IMR-90 (cell line): ENCODE measurements at regions not wholly inside any gene's neighbourhood (a gene's known extent, or its start where the extent isn't known, plus 50 kb on each side); places are given as distances from the start of the nearest gene placed in this dataset.

Experiments
- ATAC-seq: fragments of 200-7000 bp; cut with Tn5 transposase; 2 replicates; pipeline ENCODE4 v1.9.1; 2020; ENCODE audit warnings: low read depth, mild to moderate bottlenecking, moderate library complexity
- BruUV-seq: library from RNA; stranded (reverse); fragments of 400-500 nt; replicated peaks from 2 replicates; lab custom pipeline; 2021; lab: Mats Ljungman, UMichigan
- CTCF ChIA-PET: fragments of 300-600 bp; formaldehyde crosslinking; extraction: SDS; loops from one replicate; lab custom pipeline; 2021; ENCODE audit warnings: antibody characterized with exemption; lab: Yijun Ruan, JAX
- POLR2A ChIA-PET: fragments of 300-600 bp; sonication (Branson Sonifier 250); formaldehyde crosslinking; loops from one replicate; lab custom pipeline; 2022; ENCODE audit warnings: antibody characterized with exemption; ENCODE audit not compliant: unreplicated experiment; lab: Charles Lee
- DNase-seq: peaks from one replicate; pipeline ENCODE4 v3.0.0; 2013
- H2AFZ ChIP-seq: replicated peaks from 2 replicates; pipeline ENCODE3; 2013; ENCODE audit warnings: low read length, mild to moderate bottlenecking; ENCODE audit not compliant: poor library complexity
- H2AK5ac ChIP-seq: 2 replicates; pipeline ENCODE4 v1.6.1; 2013; ENCODE audit warnings: low read depth, low read length, inconsistent platforms
- H2AK9ac ChIP-seq: replicated peaks from 2 replicates; pipeline ENCODE3; 2013; ENCODE audit warnings: mild to moderate bottlenecking, low read depth, low read length, moderate library complexity; ENCODE audit not compliant: poor library complexity
- H2BK120ac ChIP-seq: 2 replicates; pipeline ENCODE4 v1.6.1; 2013; ENCODE audit warnings: low read depth, low read length, inconsistent platforms
- H2BK15ac ChIP-seq: 3 replicates; pipeline ENCODE4 v1.6.1; 2013; ENCODE audit warnings: low read depth, low read length, inconsistent platforms
- H2BK20ac ChIP-seq: 2 replicates; pipeline ENCODE4 v1.6.1; 2013; ENCODE audit warnings: low read depth, mild to moderate bottlenecking, inconsistent platforms, low read length, moderate library complexity
- H2BK5ac ChIP-seq: 2 replicates; pipeline ENCODE4 v1.6.1; 2013; ENCODE audit warnings: mild to moderate bottlenecking, low read depth, low read length, inconsistent platforms; ENCODE audit not compliant: poor library complexity, severe bottlenecking
- H3K14ac ChIP-seq: replicated peaks from 2 replicates; pipeline ENCODE4 v1.6.1; 2013; ENCODE audit warnings: low read depth, low read length, inconsistent platforms
- H3K18ac ChIP-seq: 2 replicates; pipeline ENCODE4 v1.6.1; 2013; ENCODE audit warnings: low read depth, low read length, control low read depth
- H3K23ac ChIP-seq: 2 replicates; pipeline ENCODE4 v1.6.1; 2013; ENCODE audit warnings: low read depth, low read length, inconsistent platforms
- H3K27ac ChIP-seq: 2 replicates; pipeline ENCODE4 v1.5.1; 2013; ENCODE audit warnings: mild to moderate bottlenecking, control low read depth, low read length; ENCODE audit not compliant: insufficient read depth
- H3K27me3 ChIP-seq: 2 replicates; pipeline ENCODE4 v1.6.1; 2013; ENCODE audit warnings: low read length; ENCODE audit not compliant: control insufficient read depth, insufficient read depth
- H3K36me3 ChIP-seq: 2 replicates; pipeline ENCODE4 v1.6.1; 2013; ENCODE audit warnings: low read length, mixed read lengths; ENCODE audit not compliant: control insufficient read depth, insufficient read depth
- H3K4ac ChIP-seq: 2 replicates; pipeline ENCODE4 v1.6.1; 2013; ENCODE audit warnings: low read depth, low read length, inconsistent platforms
- H3K4me1 ChIP-seq: 2 replicates; pipeline ENCODE4 v1.6.1; 2013; ENCODE audit warnings: low read length, mixed read lengths; ENCODE audit not compliant: control insufficient read depth, insufficient read depth
- H3K4me2 ChIP-seq: 2 replicates; pipeline ENCODE4 v1.6.1; 2013; ENCODE audit warnings: low read depth, mild to moderate bottlenecking, control low read depth, low read length, moderate library complexity
- H3K4me3 ChIP-seq: 2 replicates; pipeline ENCODE4 v1.5.1; 2013; ENCODE audit warnings: low read depth, mild to moderate bottlenecking, control low read depth, low read length, moderate library complexity; ENCODE audit not compliant: insufficient read depth
- H3K56ac ChIP-seq: 2 replicates; pipeline ENCODE4 v1.6.1; 2013; ENCODE audit warnings: low read length, inconsistent platforms; ENCODE audit not compliant: insufficient read depth; ENCODE audit errors: extremely low read depth
- H3K79me1 ChIP-seq, 2 experiments: 2 replicates each; pipeline ENCODE4 v1.6.1; 2013; ENCODE audit warnings: low read length in 2 of 2, inconsistent platforms in 1 of 2, low read depth in 1 of 2
- H3K9ac ChIP-seq: 2 replicates; pipeline ENCODE4 v1.6.1; 2013; ENCODE audit warnings: low read depth, low read length, control low read depth
- H3K9me1 ChIP-seq: 2 replicates; pipeline ENCODE4 v1.6.1; 2013; ENCODE audit warnings: low read length, inconsistent platforms; ENCODE audit not compliant: insufficient read depth
- H3K9me3 ChIP-seq: 2 replicates; pipeline ENCODE4 v1.6.1; 2013; ENCODE audit warnings: low read length; ENCODE audit not compliant: control insufficient read depth, insufficient read depth
- H4K20me1 ChIP-seq: 2 replicates; pipeline ENCODE4 v1.6.1; 2013; ENCODE audit warnings: low read length, inconsistent platforms; ENCODE audit not compliant: insufficient read depth
- H4K5ac ChIP-seq: 2 replicates; pipeline ENCODE4 v1.6.1; 2013; ENCODE audit warnings: mild to moderate bottlenecking, low read depth, low read length, control low read depth
- H4K8ac ChIP-seq, 2 experiments: 2 replicates each; pipeline ENCODE4 v1.6.1; 2013; ENCODE audit warnings: low read depth in 2 of 2, low read length in 2 of 2, control low read depth in 1 of 2, inconsistent platforms in 1 of 2
- H4K91ac ChIP-seq: 2 replicates; pipeline ENCODE4 v1.6.1; 2013; ENCODE audit warnings: low read depth, low read length, inconsistent platforms; ENCODE audit not compliant: insufficient read depth
- BHLHE40 ChIP-seq: fragments of 150-350 bp; IDR thresholded peaks from 2 replicates; pipeline ENCODE4 v1.6.1; 2016; ENCODE audit warnings: mild to moderate bottlenecking, low read depth, low read length
- CEBPB ChIP-seq: IDR thresholded peaks from 2 replicates; pipeline ENCODE4 v1.6.1; 2012; ENCODE audit warnings: low read depth, low read length, improper control_type of control experiment
- CHD1 ChIP-seq: IDR thresholded peaks from 2 replicates; pipeline ENCODE4 v1.6.1; 2012; ENCODE audit warnings: low read depth, low read length, improper control_type of control experiment
- CTCF ChIP-seq: conservative IDR thresholded peaks from 2 replicates; pipeline ENCODE4 v1.5.1; 2012; ENCODE audit warnings: mild to moderate bottlenecking, low read depth, low read length, improper control_type of control experiment
- MAFK ChIP-seq: IDR thresholded peaks from 2 replicates; pipeline ENCODE4 v1.6.1; 2012; ENCODE audit warnings: low read depth, low read length, improper control_type of control experiment
- MAZ ChIP-seq: IDR thresholded peaks from 2 replicates; pipeline ENCODE4 v1.6.1; 2012; ENCODE audit warnings: low read depth, mild to moderate bottlenecking, low read length, improper control_type of control experiment, moderate library complexity, borderline replicate concordance
- MXI1 ChIP-seq: IDR thresholded peaks from 2 replicates; pipeline ENCODE4 v1.6.1; 2012; ENCODE audit warnings: low read depth, mild to moderate bottlenecking, low read length, moderate library complexity, borderline replicate concordance
- POLR2A ChIP-seq: IDR thresholded peaks from 2 replicates; pipeline ENCODE4 v1.6.1; 2012; ENCODE audit warnings: mild to moderate bottlenecking, low read depth, low read length
- RAD21 ChIP-seq: IDR thresholded peaks from 2 replicates; pipeline ENCODE4 v1.6.1; 2012; ENCODE audit warnings: low read length, improper control_type of control experiment
- RCOR1 ChIP-seq: IDR thresholded peaks from 2 replicates; pipeline ENCODE4 v1.6.1; 2012; ENCODE audit warnings: mild to moderate bottlenecking, low read length, improper control_type of control experiment; ENCODE audit not compliant: insufficient replicate concordance
- RFX5 ChIP-seq: IDR thresholded peaks from 2 replicates; pipeline ENCODE4 v1.8.0; 2012; ENCODE audit warnings: low read depth, mild to moderate bottlenecking, low read length, moderate library complexity
- SMC3 ChIP-seq: fragments of 150-350 bp; IDR thresholded peaks from 2 replicates; pipeline ENCODE4 v1.6.1; 2016; ENCODE audit warnings: low read depth, mild to moderate bottlenecking, antibody characterized with exemption, low read length, moderate library complexity
- WGBS, 2 experiments: methylation state at CpG; one replicate each; pipeline versions ENCODE4 v1.1.5 to v1.1.7; 2013; ENCODE audit warnings: missing lambda C conversion rate in 2 of 2; ENCODE audit not compliant: insufficient read length in 1 of 2; ENCODE audit errors: extremely low coverage in 2 of 2; 5-methylcytosine and 5-hydroxymethylcytosine counted together
- dilution Hi-C: fragments of 300-500 bp; cut with HindIII; formaldehyde crosslinking; loops from one replicate; pipeline ENCODE4 v1.14.3; 2018; ENCODE audit warnings: low sequenced_read_pairs; ENCODE audit not compliant: unreplicated experiment
- in situ Hi-C: fragments of 300-500 bp; cut with MboI; formaldehyde crosslinking; loops from 3 replicates; pipeline ENCODE4 v1.14.3; 2019; ENCODE audit warnings: low sequenced_read_pairs, inconsistent platforms, mixed read lengths
- intact Hi-C: fragments of 100-400 bp; cut with micrococcal nuclease; formaldehyde crosslinking; loops from 2 replicates; pipeline ENCODE4 v1.10.0; 2022
- TF ChIP-seq, protein P1 (sequence below): fragments of 150-350 bp; IDR thresholded peaks from 2 replicates; pipeline ENCODE4 v1.6.1; 2017; ENCODE audit warnings: mild to moderate bottlenecking, antibody characterized with exemption, low read length, low read depth
- TF ChIP-seq, protein P2 (sequence below): fragments of 150-350 bp; IDR thresholded peaks from 2 replicates; pipeline ENCODE4 v1.6.1; 2016; ENCODE audit warnings: low read depth, mild to moderate bottlenecking, low read length, moderate library complexity, borderline replicate concordance

DNA sequence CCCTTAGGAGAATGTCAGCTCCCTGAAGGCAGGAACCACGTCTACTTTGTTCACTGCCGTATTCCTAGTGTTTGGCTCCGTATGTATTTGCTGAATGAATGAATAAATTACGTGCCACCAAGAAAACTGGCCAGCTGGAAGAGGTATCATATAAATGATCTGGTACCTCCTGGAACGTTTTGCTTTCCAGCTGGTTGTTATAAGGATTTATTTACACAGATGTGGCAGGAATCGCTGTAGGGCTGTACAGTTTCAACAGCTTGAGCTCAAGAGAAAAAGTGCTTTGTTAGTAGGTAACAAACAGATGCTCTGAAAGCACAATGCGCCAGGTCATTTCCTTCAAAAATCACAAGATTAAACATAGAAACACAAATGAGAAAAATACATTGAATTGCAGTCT is 108.8 kb upstream of the ATP2B2 start:
- no peak overlapping the region for H3K4me3 ChIP-seq

More for the DNA sequence above, 108.8 kb upstream of the ATP2B2 start:
- Histone ChIP-seq H3K23ac (no peak overlapping the region), H4K20me1 (no peaks in the 10 kb centered on the region), H3K9me1 (no peaks in the 10 kb centered on the region), H3K9me3 (peaks cover 3% of the 10 kb centered on the region; the same call in 1 of the 2 replicates), H4K91ac (no peak overlapping the region), H2BK120ac (no peak overlapping the region), H2AK9ac (no peak overlapping the region), H3K14ac (no peak overlapping the region), H3K18ac (no peak overlapping the region), H2BK15ac (no peak overlapping the region), H4K5ac (no peak overlapping the region), H2BK20ac (no peak overlapping the region), H2BK5ac (no peak overlapping the region), H3K4me2 (no peak overlapping the region), H3K4me1 (no peaks in the 10 kb centered on the region), H4K8ac (no peak overlapping the region), H3K36me3 (no peaks in the 10 kb centered on the region), H3K9ac (no peak overlapping the region), H3K79me1 (no peaks in the 10 kb centered on the region), H3K4ac (no peak overlapping the region), H3K27ac (no peak overlapping the region), H3K56ac (no peak overlapping the region), H3K27me3 (0 out of 2 replicates have a peak, but pooled peaks cover 3% of the 10 kb centered on the region), H2AK5ac (no peak overlapping the region), H2AFZ (no peak overlapping the region)
- ChIA-PET CTCF (no interaction called here), POLR2A (no interaction called here)
- WGBS, 2 experiments, result 8% methylated on average over 2 of the region's 7 CpGs; no CpG with 5 or more reads in 1 of the 2 experiments
- in situ Hi-C loops, result no loop called here
- dilution Hi-C loops, result no loop called here
- intact Hi-C loops, result no loop called here
- TF ChIP-seq RAD21, result no peak
- no peak for TF ChIP-seq SMC3
- TF ChIP-seq, protein P1, sequence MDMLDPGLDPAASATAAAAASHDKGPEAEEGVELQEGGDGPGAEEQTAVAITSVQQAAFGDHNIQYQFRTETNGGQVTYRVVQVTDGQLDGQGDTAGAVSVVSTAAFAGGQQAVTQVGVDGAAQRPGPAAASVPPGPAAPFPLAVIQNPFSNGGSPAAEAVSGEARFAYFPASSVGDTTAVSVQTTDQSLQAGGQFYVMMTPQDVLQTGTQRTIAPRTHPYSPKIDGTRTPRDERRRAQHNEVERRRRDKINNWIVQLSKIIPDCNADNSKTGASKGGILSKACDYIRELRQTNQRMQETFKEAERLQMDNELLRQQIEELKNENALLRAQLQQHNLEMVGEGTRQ, result no peak
- no peak for TF ChIP-seq MAZ
- no peak for TF ChIP-seq CHD1
- TF ChIP-seq POLR2A, result no peak
- TF ChIP-seq CEBPB, result no peak
- no peak for TF ChIP-seq RCOR1
- TF ChIP-seq MXI1, result no peak
- no peak for TF ChIP-seq RFX5
- TF ChIP-seq MAFK, result no peak
- TF ChIP-seq, protein P2, sequence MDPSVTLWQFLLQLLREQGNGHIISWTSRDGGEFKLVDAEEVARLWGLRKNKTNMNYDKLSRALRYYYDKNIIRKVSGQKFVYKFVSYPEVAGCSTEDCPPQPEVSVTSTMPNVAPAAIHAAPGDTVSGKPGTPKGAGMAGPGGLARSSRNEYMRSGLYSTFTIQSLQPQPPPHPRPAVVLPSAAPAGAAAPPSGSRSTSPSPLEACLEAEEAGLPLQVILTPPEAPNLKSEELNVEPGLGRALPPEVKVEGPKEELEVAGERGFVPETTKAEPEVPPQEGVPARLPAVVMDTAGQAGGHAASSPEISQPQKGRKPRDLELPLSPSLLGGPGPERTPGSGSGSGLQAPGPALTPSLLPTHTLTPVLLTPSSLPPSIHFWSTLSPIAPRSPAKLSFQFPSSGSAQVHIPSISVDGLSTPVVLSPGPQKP, result no peak
- no peak for TF ChIP-seq BHLHE40
- TF ChIP-seq CTCF, result no peak
- DNase-seq (no peak), ATAC-seq (no peak)
- BruUV-seq, result no TSS peak
